K562 (cell line): ENCODE measurements at regions not wholly inside any gene's neighbourhood (a gene's known extent, or its start where the extent isn't known, plus 50 kb on each side); places are given as distances from the start of the nearest gene placed in this dataset.

Experiments used
- CBX2 ChIP-seq: fragments of 200-600 bp; sonication (generic); IDR thresholded peaks from one replicate; pipeline ENCODE4 v1.6.1; 2012; ENCODE audit warnings: mild to moderate bottlenecking, low read length, inconsistent platforms; ENCODE audit not compliant: insufficient read depth, poor library complexity, severe bottlenecking
- ERF ChIP-seq: fragments of 450-650 bp; formaldehyde crosslinking; IDR thresholded peaks from 2 replicates; pipeline ENCODE4 v1.4.0; 2020; ENCODE audit warnings: mild to moderate bottlenecking, mixed read lengths
- HEY1 ChIP-seq: fragments of 250-450 bp; sonication (Bioruptor Pico); IDR thresholded peaks from 2 replicates; pipeline ENCODE4 v1.5.0; 2020; ENCODE audit warnings: mild to moderate bottlenecking, moderate library complexity, borderline replicate concordance
- MED1 ChIP-seq: sonication (generic); formaldehyde crosslinking; IDR thresholded peaks from 2 replicates; pipeline ENCODE4 v1.8.1; 2023; ENCODE audit warnings: missing genetic modification reagents, borderline replicate concordance
- PRMT5 ChIP-seq: sonication (generic); formaldehyde crosslinking; IDR thresholded peaks from 2 replicates; pipeline ENCODE4 v1.5.0; 2020; ENCODE audit warnings: missing genetic modification reagents
- RAD51 ChIP-seq: fragments of 450-650 bp; IDR thresholded peaks from 2 replicates; pipeline ENCODE4 v1.7.1; 2016; ENCODE audit warnings: low read depth, mild to moderate bottlenecking, borderline replicate concordance
- TCF7L2 ChIP-seq: fragments of 150-350 bp; IDR thresholded peaks from 2 replicates; pipeline ENCODE4 v1.6.1; 2016; ENCODE audit warnings: low read depth, mild to moderate bottlenecking, low read length, moderate library complexity
- ZNF124 ChIP-seq: sonication (generic); formaldehyde crosslinking; IDR thresholded peaks from 2 replicates; pipeline ENCODE4 v1.8.1; 2022; ENCODE audit warnings: missing genetic modification reagents
- ZNF830 ChIP-seq: fragments of 250-450 bp; sonication (Bioruptor Pico); IDR thresholded peaks from 2 replicates; pipeline ENCODE4 v1.5.0; 2021; ENCODE audit warnings: mild to moderate bottlenecking
- TF ChIP-seq, protein P1 (sequence below), 2 experiments: fragments of 450-650 bp; IDR thresholded peaks; 2 replicates each; pipeline ENCODE4 v1.6.1; 2016; ENCODE audit warnings: mild to moderate bottlenecking in 2 of 2, borderline replicate concordance in 1 of 2, low read depth in 1 of 2, moderate library complexity in 1 of 2

GRCh38 chr11:11746449-11746848 is 95.3 kb upstream of the USP47 start (continued):
- TF ChIP-seq, protein P1, sequence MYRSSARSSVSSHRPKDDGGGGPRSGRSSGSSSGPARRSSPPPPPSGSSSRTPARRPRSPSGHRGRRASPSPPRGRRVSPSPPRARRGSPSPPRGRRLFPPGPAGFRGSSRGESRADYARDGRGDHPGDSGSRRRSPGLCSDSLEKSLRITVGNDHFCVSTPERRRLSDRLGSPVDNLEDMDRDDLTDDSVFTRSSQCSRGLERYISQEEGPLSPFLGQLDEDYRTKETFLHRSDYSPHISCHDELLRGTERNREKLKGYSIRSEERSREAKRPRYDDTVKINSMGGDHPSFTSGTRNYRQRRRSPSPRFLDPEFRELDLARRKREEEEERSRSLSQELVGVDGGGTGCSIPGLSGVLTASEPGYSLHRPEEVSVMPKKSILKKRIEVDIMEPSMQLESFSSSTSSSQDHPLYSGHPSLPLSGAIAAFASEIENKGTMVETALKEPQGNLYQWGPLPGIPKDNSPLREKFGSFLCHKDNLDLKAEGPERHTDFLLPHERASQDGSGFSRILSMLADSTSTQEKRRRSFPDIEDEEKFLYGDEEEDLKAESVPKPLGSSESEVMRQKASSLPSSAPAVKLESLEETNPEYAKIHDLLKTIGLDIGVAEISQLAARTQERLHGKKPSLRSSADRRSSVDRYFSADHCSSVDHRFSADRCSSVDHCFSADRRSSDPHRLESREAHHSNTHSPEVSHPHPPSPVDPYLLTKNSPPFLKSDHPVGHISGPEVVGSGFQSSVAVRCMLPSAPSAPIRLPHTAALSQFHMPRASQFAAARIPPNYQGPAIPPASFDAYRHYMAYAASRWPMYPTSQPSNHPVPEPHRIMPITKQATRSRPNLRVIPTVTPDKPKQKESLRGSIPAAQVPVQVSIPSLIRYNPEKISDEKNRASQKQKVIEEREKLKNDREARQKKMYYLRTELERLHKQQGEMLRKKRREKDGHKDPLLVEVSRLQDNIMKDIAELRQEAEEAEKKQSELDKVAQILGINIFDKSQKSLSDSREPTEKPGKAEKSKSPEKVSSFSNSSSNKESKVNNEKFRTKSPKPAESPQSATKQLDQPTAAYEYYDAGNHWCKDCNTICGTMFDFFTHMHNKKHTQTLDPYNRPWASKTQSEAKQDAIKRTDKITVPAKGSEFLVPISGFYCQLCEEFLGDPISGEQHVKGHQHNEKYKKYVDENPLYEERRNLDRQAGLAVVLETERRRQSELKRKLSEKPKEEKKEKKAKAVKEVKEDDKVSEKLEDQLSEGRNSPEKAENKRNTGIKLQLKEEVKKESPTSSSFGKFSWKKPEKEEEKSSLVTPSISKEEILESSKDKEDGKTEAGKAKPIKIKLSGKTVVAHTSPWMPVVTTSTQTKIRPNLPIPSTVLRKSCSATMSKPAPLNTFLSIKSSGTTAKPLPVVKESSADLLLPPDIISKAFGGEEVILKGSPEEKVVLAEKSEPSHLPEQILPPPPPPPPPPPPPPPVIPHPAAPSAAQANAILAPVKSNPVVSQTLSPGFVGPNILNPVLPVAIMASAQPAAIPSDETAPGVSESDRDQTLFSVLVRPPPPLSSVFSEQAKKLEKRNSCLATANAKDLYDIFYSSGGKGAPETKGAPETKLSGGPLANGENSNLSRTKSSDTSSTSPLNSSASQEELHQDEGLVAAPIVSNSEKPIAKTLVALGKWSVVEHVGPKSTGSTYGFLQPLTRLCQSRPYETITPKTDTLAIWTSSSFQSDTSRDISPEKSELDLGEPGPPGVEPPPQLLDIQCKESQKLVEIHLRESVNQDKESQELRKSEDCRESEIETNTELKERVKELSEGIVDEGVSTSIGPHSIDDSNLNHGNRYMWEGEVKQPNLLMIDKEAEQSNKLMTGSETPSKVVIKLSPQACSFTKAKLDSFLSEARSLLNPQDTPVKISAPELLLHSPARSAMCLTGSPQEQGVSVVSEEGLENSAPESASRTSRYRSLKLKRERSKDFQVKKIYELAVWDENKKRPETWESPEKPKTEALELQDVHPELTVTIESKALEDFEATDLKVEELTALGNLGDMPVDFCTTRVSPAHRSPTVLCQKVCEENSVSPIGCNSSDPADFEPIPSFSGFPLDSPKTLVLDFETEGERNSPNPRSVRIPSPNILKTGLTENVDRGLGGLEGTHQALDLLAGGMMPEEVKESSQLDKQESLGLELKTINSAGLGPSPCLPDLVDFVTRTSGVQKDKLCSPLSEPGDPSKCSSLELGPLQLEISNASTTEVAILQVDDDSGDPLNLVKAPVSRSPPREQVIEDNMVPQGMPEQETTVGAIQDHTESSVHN (IDR thresholded peaks at IDR 0.05; ENCODE audit: borderline replicate concordance in 1 of 2, low read depth in 1 of 2): no peak
- no peak for TF ChIP-seq ERF
- peak; percentile 61 for TF ChIP-seq RAD51
- no peak for TF ChIP-seq ZNF830 (CRISPR knock-in tag)
- no peak for TF ChIP-seq ZNF124
- no peak for TF ChIP-seq HEY1 (CRISPR knock-in tag)
- no peak for TF ChIP-seq PRMT5 (CRISPR knock-in tag)
- no peak for TF ChIP-seq CBX2
- no peak for TF ChIP-seq MED1 (CRISPR knock-in tag)
- no peak for TF ChIP-seq TCF7L2
- TF ChIP-seq, all 486 proteins: peak for 3
